GM12874 (cell line): ENCODE measurements at regions not wholly inside any gene's neighbourhood (a gene's known extent, or its start where the extent isn't known, plus 50 kb on each side); places are given as distances from the start of the nearest gene placed in this dataset.
A peak's percentile ranks its signal among the peaks of the same experiment; 100 is the strongest.

Source experiments
- CTCF ChIP-seq: IDR thresholded peaks from 2 replicates; pipeline ENCODE4 v1.5.1; 2011; ENCODE audit warnings: low read depth, mild to moderate bottlenecking, control low read depth, low read length, moderate library complexity; ENCODE audit not compliant: insufficient read depth

DNA sequence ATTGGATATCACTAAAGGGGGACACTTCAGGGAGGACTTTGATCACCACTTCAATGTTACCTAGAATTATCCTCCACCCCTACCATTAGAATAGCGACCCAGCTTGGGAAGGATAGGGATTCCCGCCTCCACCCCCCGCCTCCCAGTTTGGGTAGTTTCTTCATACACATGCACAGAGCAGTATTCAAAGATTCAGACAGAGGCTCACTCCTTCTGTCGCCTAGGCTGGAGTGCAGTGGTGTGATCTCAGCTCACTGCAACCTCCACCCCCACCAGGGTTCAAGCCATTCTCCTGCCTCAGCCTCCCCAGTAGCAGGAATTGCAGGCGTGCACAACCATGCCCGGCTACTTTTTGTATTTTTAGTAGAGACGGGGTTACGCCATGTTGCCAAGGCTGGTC lies 1166.1 kb downstream of the TYW1 start:
- no peak for TF ChIP-seq CTCF

- no peak for TF ChIP-seq CTCF
These were observed 1169.9 kb downstream of the TYW1 start for GRCh38 chr7:68166525-68166924.

- no peak for TF ChIP-seq CTCF
These were observed 1176.9 kb downstream of the TYW1 start for GRCh38 chr7:68173513-68173912.

- peak; percentile 43; the same call in 1 of the 2 replicates for TF ChIP-seq CTCF
These were observed 1180.3 kb downstream of the TYW1 start for GRCh38 chr7:68176974-68177373.

DNA sequence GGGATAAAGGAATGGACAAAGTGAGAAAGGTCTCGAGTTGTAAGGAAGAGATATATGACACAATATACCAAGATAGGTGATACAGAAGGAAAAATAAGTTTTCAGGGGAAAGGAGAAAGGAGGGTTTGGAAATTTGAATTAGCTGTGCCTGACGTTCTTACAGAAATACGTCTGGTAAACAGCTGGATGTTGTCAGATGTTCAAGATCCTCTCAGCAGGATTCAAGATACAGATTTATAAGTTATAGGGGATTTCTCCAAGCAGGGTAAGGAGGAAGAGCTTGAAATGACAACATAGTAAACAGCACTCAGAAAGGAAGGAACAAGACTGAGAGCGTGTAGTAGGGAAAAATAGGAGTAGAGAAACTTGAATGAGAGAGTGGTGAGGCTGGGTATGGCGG lies 1184.1 kb downstream of the TYW1 start:
- TF ChIP-seq CTCF, result no peak

DNA sequence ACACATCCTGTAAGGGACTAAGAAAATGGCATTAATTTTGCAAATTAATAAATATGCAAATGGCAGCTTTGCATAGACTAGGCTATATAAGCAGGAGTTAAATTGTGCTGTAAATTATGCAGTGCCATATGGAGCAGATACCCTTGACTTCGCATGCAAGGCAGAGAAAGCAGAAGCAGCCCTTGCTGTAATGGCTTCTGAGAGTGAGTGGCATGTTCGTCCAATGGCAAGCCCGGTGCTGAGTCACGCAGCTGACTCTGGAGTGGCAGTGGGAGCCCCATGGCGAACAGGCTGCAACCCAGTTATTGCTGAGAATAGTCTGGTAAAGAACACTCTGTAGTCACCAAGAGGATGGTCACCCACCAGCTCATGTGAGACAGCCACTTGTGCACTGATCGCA lies 1186.5 kb downstream of the TYW1 start:
- no peak for TF ChIP-seq CTCF

DNA sequence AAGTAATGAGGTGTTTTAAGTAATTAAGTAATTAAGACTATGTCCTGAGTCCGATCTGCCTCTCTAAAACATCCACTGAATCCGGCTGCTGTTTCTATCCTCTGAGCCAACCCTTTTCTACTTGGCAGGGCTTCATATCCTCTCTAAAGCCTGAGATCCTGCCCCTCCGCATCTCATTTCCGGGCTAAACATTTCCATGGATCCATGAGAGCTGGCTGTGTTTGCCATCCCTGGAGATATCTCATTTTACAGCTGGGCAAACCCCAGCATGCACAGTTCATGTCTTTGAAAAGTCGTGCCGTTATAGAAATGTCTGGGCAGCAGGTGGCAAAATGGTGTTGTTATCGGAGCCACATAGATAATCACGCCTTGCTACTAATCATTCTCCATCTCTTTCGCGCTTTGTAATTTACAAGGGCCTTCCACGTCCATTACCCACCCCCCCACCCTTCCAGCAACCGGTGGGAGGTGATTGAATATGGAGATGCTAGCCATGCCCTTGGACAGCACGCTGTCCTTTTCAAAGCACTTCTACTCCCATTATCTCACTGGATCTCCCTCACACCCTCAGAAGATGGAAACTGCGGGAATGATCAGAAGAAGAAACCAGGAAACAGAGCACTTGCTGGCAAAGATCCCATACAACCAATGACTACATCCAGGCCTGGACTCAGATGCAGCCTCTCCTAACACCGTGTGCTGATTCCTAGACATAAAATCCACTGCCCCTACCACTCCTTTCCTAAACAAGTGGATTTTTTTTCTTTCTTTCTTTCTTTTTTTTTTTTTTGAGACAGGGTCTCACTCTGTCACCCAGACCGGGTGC lies 1189.2 kb downstream of the TYW1 start:
- no peak for TF ChIP-seq CTCF

GRCh38 chr7:68187532-68187931 lies 1190.9 kb downstream of the TYW1 start:
- TF ChIP-seq CTCF, result no peak
